BLaER1 treated with 17β-estradiol and CSF1 and Interleukin-3, amounts not matched to agents 10 nM and 100 nM (cell line): ENCODE measurements at regions not wholly inside any gene's neighbourhood (a gene's known extent, or its start where the extent isn't known, plus 50 kb on each side); places are given as distances from the start of the nearest gene placed in this dataset.

ENCODE experiments used
- H3K27ac ChIP-seq, 11 experiments: shearing (Covaris generic); formaldehyde crosslinking; 2 replicates each; pipeline ENCODE4 v1.8.1; 2022
- H3K27me3 ChIP-seq, 11 experiments: shearing (Covaris generic); formaldehyde crosslinking; 2 replicates each; pipeline ENCODE4 v1.8.1; 2022
- H3K36me3 ChIP-seq, 11 experiments: shearing (Covaris generic); formaldehyde crosslinking; 2 replicates each; pipeline ENCODE4 v1.8.1; 2022
- H3K4me1 ChIP-seq, 10 experiments: shearing (Covaris generic); formaldehyde crosslinking; 2 replicates each; pipeline ENCODE4 v1.8.1; 2022
- H3K4me2 ChIP-seq, 11 experiments: shearing (Covaris generic); formaldehyde crosslinking; 2 replicates each; pipeline ENCODE4 v1.8.1; 2022
- H3K4me3 ChIP-seq, 10 experiments: shearing (Covaris generic); formaldehyde crosslinking; 2 replicates each; pipeline ENCODE4 v1.8.1; 2022
- H3K9ac ChIP-seq, 11 experiments: shearing (Covaris generic); formaldehyde crosslinking; 2 replicates each; pipeline ENCODE4 v1.8.1; 2022
- H3K9me3 ChIP-seq, 11 experiments: shearing (Covaris generic); formaldehyde crosslinking; replicated peaks in 1 of 11; 2 replicates each; pipeline ENCODE4 v1.8.1; 2022
- H4K20me1 ChIP-seq, 11 experiments: shearing (Covaris generic); formaldehyde crosslinking; 2 replicates each; pipeline ENCODE4 v1.8.1; 2022
- Cebpa-rat ChIP-seq, 11 experiments: shearing (Covaris generic); IDR thresholded peaks; 2 replicates each; pipeline ENCODE4 v1.8.1; 2022

DNA sequence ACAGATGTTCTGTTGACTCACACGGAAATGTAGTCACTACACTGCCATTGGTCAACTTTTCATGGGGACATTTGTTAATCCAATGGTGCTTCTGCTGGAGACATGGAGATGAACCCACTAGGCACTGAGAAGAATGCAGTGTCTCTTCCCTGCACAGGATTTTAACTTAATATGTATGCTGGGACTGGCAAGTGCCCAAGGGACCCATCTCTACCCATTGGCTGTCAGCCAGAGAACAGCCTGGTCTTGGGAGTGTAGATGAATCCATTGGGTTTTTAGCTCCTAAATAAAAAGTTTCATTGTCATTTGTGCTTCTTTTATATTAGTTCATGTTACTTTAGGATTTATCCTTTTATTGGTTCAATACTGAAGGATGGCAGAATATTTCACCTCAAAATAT is 195.8 kb upstream of the CDH6 start:
- no peak for TF ChIP-seq Cebpa-rat (IDR thresholded peaks at IDR 0.05)
- Histone ChIP-seq H3K9ac (no peak overlapping the region), H4K20me1 (no peaks in the 10 kb centered on the region), H3K4me2 (no peak overlapping the region), H3K36me3 (no peaks in the 10 kb centered on the region), H3K4me3 (no peak overlapping the region), H3K4me1 (no peaks in the 10 kb centered on the region), H3K27ac (no peak overlapping the region), H3K27me3 (no peaks in the 10 kb centered on the region), H3K9me3 (no peaks in the 10 kb centered on the region)

DNA sequence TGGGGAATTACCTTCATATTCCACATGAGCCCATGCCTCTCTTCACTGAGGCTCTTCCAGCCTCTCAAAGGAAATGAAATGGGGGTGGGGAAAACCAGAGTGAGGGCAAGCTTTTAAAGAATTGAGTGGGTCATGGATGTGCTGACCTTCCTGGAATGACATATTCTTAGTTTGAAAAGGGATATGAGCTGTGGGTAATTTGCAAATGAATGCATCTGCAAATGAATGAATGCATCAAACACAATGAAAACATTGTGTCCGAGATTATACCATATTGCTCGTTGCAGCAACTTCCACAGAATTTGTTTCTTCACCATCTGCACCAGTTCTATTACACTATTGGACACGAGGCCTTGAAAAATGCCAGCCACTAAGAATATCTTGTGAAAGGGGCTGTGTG is 198.6 kb upstream of the CDH6 start:
- no peak for TF ChIP-seq Cebpa-rat (IDR thresholded peaks at IDR 0.05)
- Histone ChIP-seq H3K9me3 (no peaks in the 10 kb centered on the region), H3K27ac (no peak overlapping the region), H4K20me1 (no peaks in the 10 kb centered on the region), H3K9ac (no peak overlapping the region), H3K4me1 (no peaks in the 10 kb centered on the region), H3K4me2 (no peak overlapping the region), H3K27me3 (no peaks in the 10 kb centered on the region), H3K36me3 (no peaks in the 10 kb centered on the region), H3K4me3 (no peak overlapping the region)

DNA sequence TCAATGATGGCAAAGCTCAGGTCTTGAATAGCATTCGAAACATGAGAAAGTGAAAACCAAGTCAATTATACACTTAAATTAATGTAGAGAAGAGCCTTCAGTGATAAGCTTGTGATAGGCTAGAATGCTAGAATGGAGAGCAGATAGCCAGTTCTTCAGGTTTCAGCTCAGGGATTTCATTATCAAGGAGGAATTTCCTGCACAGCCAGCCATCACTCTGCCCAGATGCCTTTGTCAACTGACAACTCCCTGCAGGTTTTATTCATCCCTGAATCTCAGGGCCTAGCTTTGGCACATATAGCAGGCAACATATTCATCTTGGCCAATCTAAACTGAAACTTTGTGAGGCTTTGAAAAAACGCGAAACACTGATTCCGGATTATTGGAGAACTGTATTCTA is 199.3 kb upstream of the CDH6 start:
- H3K9ac ChIP-seq = no peak overlapping the region
- no peaks in the 10 kb centered on the region for H3K36me3 ChIP-seq
- no peak overlapping the region for H3K4me3 ChIP-seq
- no peaks in the 10 kb centered on the region for H3K27me3 ChIP-seq
- H3K4me1 ChIP-seq = no peaks in the 10 kb centered on the region
- no peak for TF ChIP-seq Cebpa-rat (IDR thresholded peaks at IDR 0.05)
- H3K27ac ChIP-seq = no peak overlapping the region
- no peaks in the 10 kb centered on the region for H3K9me3 ChIP-seq
- no peak overlapping the region for H3K4me2 ChIP-seq
- H4K20me1 ChIP-seq = no peaks in the 10 kb centered on the region

DNA sequence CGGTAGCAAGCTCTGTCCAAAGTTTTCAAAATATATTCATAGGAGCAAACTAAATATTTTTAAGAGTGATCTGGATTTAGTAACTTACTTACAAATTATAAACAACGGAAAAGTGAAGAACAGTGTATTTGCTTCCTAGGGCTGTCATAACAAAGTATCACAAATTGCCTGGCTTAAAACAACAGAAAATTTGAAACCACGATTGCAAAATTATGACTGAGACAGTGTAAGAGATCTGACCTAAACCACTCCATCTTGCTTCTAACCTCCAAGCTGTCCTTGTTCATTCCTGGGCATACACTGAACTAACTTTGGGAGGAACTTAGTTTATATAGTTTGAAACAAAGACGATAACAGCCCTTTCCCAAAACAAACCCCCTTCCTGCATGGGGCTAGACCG is 202.0 kb upstream of the CDH6 start:
- no peak overlapping the region for H3K27ac ChIP-seq
- H3K36me3 ChIP-seq = no peaks in the 10 kb centered on the region
- no peaks in the 10 kb centered on the region for H3K9me3 ChIP-seq
- TF ChIP-seq Cebpa-rat (IDR thresholded peaks at IDR 0.05) = no peak
- H3K4me3 ChIP-seq = no peak overlapping the region
- H3K4me2 ChIP-seq = no peak overlapping the region
- H3K27me3 ChIP-seq = no peaks in the 10 kb centered on the region
- no peak overlapping the region for H3K9ac ChIP-seq
- no peaks in the 10 kb centered on the region for H3K4me1 ChIP-seq
- no peaks in the 10 kb centered on the region; a peak in 1 of 22 replicates for H4K20me1 ChIP-seq

DNA sequence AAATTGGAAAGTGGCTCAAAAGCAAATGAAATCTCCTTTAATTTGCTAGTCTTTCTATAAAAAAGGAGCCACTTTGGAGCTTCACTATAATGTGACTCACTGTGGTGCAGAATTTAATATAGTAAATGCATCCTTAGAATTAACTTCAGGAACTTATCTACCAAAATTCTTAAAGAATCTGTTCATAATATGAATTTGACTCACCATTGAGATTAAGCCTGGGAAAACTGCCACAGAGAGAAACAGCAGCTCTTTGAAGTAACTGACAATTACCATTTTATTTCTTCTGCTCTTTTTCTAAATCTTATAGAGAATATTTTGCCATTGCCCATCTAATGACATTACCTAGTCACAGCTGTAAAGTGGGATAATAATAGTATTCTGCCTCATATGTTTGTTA is 211.9 kb upstream of the CDH6 start:
- Histone ChIP-seq H3K27ac (no peak overlapping the region), H3K9ac (no peak overlapping the region), H3K4me2 (no peak overlapping the region), H3K9me3 (no peaks in the 10 kb centered on the region), H4K20me1 (no peaks in the 10 kb centered on the region), H3K4me1 (no peaks in the 10 kb centered on the region), H3K36me3 (no peaks in the 10 kb centered on the region), H3K4me3 (no peak overlapping the region), H3K27me3 (no peaks in the 10 kb centered on the region)
- no peak for TF ChIP-seq Cebpa-rat (IDR thresholded peaks at IDR 0.05)

DNA sequence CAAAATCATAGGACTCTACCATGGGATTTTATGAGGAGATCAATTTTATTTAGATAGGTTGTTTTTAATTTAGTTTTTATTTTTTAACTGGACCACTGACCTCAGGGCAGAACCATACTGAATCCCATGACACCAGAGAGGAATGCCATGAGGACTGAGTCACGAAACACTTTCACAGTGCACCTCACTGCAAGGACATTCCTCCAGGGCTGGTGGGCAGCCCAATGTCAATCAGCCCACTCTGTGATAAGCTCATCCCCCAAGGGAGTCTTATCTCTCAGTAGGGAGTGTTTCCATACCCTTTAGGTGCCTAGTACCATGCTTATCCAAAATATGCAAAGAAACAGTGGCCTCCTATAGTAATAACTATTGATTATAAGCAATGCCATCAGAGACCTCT is 224.5 kb upstream of the CDH6 start:
- H3K9me3 ChIP-seq = no peaks in the 10 kb centered on the region
- no peaks in the 10 kb centered on the region for H3K27me3 ChIP-seq
- H3K4me3 ChIP-seq = no peak overlapping the region
- no peak overlapping the region for H3K4me2 ChIP-seq
- H3K9ac ChIP-seq = no peak overlapping the region
- no peak overlapping the region for H3K27ac ChIP-seq
- H4K20me1 ChIP-seq = no peaks in the 10 kb centered on the region
- H3K4me1 ChIP-seq = no peaks in the 10 kb centered on the region
- H3K36me3 ChIP-seq = no peaks in the 10 kb centered on the region
- no peak for TF ChIP-seq Cebpa-rat (IDR thresholded peaks at IDR 0.05)

DNA sequence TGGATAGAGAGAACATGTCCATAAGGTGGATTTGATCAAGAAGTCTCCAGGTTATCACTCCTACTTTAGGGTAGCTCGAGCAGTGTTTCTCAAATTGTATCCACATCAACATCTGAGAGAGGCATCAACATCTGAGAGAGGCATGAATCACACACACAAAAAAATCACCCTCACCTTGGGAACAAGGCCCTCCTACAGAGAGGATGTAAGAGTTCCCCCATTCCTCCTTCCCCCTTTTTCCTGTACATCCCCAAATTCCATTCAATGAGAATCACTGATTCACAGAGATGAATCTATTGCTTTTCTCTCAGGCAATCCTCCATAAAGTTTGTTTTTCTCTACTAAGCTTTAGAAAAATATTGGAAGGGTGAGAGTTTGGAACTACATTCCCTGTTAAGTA is 233.4 kb upstream of the CDH6 start:
- no peaks in the 10 kb centered on the region for H4K20me1 ChIP-seq

DNA sequence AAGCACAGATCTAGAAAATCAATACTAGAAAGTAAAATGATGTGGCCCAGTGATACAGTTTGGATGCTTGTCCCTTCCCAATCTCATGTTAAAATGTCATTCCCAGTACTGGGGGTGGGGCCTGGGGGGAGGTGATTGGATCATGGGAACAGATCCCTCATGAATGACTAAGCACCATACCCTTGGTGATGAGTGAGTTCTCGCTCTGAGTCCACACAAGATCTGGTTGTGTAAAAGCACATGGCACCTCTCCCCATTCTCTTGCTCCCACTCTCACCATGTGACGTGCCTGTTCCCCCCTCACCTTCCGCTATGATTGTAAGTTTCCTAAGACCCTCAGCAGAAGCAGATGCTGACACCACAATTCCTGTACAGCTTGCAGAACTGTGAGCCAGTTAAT is 234.2 kb upstream of the CDH6 start:
- Histone ChIP-seq H3K4me1 (no peaks in the 10 kb centered on the region), H3K4me2 (no peak overlapping the region), H3K27me3 (no peaks in the 10 kb centered on the region), H3K27ac (no peak overlapping the region), H4K20me1 (no peaks in the 10 kb centered on the region), H3K4me3 (no peak overlapping the region), H3K36me3 (no peaks in the 10 kb centered on the region), H3K9ac (no peak overlapping the region), H3K9me3 (peaks cover 0 to 14% (median 0%) of the 10 kb centered on the region in 11 experiments; a peak in 4 of 22 replicates)
- no peak for TF ChIP-seq Cebpa-rat (IDR thresholded peaks at IDR 0.05)

More for the DNA sequence above, 233.4 kb upstream of the CDH6 start:
- no peak overlapping the region for H3K9ac ChIP-seq
- TF ChIP-seq Cebpa-rat (IDR thresholded peaks at IDR 0.05) = no peak
- no peak overlapping the region for H3K4me2 ChIP-seq
- H3K27ac ChIP-seq = no peak overlapping the region
- peaks cover 0 to 6% (median 0%) of the 10 kb centered on the region in 11 experiments; a peak in 3 of 22 replicates for H3K9me3 ChIP-seq
- H3K36me3 ChIP-seq = no peaks in the 10 kb centered on the region
- no peak overlapping the region for H3K4me3 ChIP-seq
- no peaks in the 10 kb centered on the region for H3K27me3 ChIP-seq
- H3K4me1 ChIP-seq = no peaks in the 10 kb centered on the region

DNA sequence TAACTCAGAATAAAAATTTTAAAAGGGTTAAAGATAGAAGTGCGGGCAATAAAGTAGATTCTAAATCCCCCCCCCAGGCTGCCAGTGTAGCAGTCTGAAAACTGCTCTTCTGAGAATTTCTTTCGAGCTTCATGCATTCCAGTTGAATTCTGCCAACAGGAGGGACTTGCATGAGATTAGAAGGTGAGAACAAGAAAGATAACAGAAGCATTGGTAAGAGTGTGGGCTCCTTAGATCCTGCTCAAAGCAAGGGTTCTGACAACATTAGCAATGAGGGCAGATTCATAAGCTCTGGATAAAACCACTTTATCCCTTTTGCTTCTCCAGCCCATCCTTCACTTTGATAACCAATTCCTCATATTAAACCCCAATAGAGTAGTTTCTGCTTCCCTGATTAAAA is 235.9 kb upstream of the CDH6 start:
- Histone ChIP-seq H3K36me3 (no peaks in the 10 kb centered on the region), H3K4me2 (no peak overlapping the region), H3K9ac (no peak overlapping the region), H3K4me3 (no peak overlapping the region), H3K9me3 (peaks cover 0 to 17% (median 0%) of the 10 kb centered on the region in 11 experiments; a peak in 4 of 22 replicates), H3K27ac (no peak overlapping the region), H4K20me1 (no peaks in the 10 kb centered on the region), H3K27me3 (no peaks in the 10 kb centered on the region), H3K4me1 (no peaks in the 10 kb centered on the region)
- no peak for TF ChIP-seq Cebpa-rat (IDR thresholded peaks at IDR 0.05)

DNA sequence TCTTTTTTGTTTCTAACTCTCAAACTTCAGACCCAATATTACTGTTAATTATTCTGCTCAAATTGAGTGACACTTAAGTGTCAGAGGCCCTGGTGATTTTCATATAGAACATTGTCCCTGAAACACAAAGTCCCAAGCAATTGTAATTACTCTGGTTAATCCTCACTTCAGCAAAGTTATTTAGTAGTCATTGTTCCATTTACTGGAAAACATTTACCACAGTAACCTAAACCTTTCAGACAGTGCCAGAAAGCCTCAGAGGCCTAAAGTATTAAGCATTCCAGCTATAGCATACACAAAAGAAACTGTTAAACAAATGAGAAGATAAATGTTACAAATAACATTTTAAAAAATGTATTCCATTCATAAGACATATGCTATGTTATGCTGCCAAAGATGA is 237.2 kb upstream of the CDH6 start:
- no peaks in the 10 kb centered on the region for H4K20me1 ChIP-seq
- no peak overlapping the region for H3K9ac ChIP-seq
- no peaks in the 10 kb centered on the region for H3K27me3 ChIP-seq
- no peak for TF ChIP-seq Cebpa-rat (IDR thresholded peaks at IDR 0.05)
- peaks cover 0 to 17% (median 0%) of the 10 kb centered on the region in 11 experiments; a peak in 4 of 22 replicates for H3K9me3 ChIP-seq
- H3K4me1 ChIP-seq = no peaks in the 10 kb centered on the region
- no peak overlapping the region for H3K4me3 ChIP-seq
- no peak overlapping the region for H3K4me2 ChIP-seq
- no peaks in the 10 kb centered on the region for H3K36me3 ChIP-seq
- no peak overlapping the region for H3K27ac ChIP-seq

DNA sequence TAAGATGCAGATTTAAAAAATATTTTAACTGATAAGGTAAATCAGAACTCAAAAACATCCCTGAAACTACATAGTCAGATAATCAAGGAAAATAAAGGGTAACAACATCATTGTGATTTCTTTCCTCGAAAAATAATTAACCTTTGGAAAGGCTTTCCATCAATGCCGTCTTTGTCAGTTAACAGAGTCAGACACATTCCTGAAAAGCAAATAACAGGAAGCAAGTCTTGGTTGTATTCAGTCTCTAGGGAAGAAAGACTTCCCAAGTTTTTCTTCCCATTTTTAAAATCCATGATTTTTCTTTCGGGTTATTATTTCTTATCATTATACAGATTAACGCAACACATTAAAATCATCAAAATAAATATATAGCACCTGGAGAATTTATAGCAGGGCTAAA is 256.4 kb upstream of the CDH6 start:
- Histone ChIP-seq H3K27ac (no peak overlapping the region), H3K9ac (no peak overlapping the region), H4K20me1 (no peaks in the 10 kb centered on the region), H3K4me2 (no peak overlapping the region), H3K4me1 (no peaks in the 10 kb centered on the region), H3K36me3 (no peaks in the 10 kb centered on the region), H3K9me3 (no peaks in the 10 kb centered on the region), H3K27me3 (no peaks in the 10 kb centered on the region), H3K4me3 (no peak overlapping the region)
- TF ChIP-seq Cebpa-rat (IDR thresholded peaks at IDR 0.05) = no peak
